Peyer's patch (tissue), 4 donors: ENCODE measurements at regions not wholly inside any gene's neighbourhood (a gene's known extent, or its start where the extent isn't known, plus 50 kb on each side); places are given as distances from the start of the nearest gene placed in this dataset.

Source experiments
- CTCF ChIP-seq, 6 experiments: fragments of 450-650 bp in 4 of 6; fragments of 200-600 bp in 2 of 6; sonication (generic) in 1 of 6; IDR thresholded peaks; one replicate each; pipeline ENCODE4 v1.5.1; 2017 to 2019; ENCODE audit warnings: antibody characterized with exemption in 6 of 6, mild to moderate bottlenecking in 3 of 6, moderate library complexity in 1 of 6
- POLR2A ChIP-seq, 2 donors: fragments of 450-650 bp; IDR thresholded peaks; one replicate each; pipeline ENCODE4 v1.5.1; 2017; ENCODE audit warnings: antibody characterized with exemption in 2 of 2, mild to moderate bottlenecking in 2 of 2, moderate library complexity in 2 of 2

- TF ChIP-seq POLR2A (IDR thresholded peaks at IDR 0.05): no peak
- no peak for TF ChIP-seq CTCF (IDR thresholded peaks at IDR 0.05)
Observed at GRCh38 chr2:191610756-191611155, 67.2 kb upstream of the NABP1 start.
